NCI-H524 treated with DMSO at 0.1 percent for 48 hours (cell line): ENCODE measurements at regions not wholly inside any gene's neighbourhood (a gene's known extent, or its start where the extent isn't known, plus 50 kb on each side); places are given as distances from the start of the nearest gene placed in this dataset.
"Not testable (repeated sequence)": the region's sequence is repeated elsewhere in the genome, so short reads cannot be mapped to it uniquely, and the experiment has no call there.

Source experiments
- DNase-seq: peaks from one replicate; lab custom pipeline; 2025; lab: John Stamatoyannopoulos, UW

DNA sequence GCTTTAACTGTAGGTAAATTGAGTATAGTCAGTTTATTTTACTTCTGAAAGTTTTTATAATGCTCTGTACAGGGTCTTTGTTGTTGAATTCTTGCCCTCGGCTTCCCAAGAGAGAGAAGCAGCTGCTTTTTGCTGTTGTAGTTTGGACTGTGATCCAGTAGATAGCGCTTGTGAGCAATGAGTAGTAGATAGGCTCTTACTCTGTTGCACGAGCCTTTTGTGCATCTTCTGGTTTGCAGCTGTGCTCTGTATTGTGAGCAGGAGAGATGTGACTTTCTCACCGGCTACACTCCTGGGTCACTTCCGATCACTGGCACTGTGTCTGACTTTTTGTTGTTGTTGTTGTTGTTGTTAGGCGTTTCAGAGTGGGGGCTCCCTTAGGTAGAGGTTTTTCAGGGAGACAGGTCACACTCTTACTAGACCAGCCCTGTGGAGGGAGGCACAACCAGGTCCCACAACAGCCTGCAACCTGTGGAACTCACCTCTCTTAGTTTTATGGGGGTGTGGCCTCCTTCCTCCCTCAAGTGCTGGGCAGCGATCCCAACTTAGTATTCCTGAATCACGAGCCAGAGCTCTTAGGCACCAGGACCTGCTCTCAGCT lies 822.1 kb upstream of the GALNTL6 start:
- no peak for DNase-seq

DNA sequence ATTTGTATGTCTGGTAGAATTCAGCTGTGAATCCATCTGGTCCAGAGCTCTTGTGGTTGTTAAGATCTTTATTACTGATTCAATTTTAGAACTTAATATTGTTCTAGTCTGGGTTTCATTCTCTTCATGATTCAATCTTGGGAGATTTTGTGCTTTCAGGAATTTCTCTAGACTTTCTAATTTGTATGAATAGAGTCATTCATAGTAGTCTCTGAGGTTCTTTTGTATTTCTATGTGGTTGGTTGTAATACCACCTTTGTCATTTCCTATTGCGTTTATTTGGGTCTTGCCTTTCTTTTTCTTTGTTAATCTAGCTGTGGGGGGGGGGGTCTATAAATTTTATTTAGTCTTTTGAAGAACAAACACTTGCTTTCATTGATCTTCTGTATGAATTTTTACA lies 824.8 kb upstream of the GALNTL6 start:
- no peak for DNase-seq

DNA sequence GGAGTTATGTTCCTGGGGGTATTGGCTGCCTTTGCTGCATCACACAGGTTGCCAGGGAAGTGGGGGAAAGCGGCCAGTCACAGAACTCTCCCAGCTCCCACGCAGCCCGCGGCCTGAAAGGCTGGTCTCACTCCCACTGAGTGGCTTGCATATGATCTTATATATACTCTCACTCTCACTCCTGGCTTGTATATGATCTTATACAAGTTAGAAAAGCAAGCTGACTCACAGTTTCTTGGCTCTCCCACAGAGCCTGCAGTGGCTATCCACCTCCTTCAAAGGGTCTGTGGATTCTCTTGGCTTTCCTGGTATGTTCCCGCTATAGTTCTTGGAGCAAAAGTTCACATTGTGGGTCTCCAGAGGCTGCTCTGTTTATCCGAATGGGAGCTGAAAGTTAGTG lies 833.5 kb upstream of the GALNTL6 start:
- no peak for DNase-seq

DNA sequence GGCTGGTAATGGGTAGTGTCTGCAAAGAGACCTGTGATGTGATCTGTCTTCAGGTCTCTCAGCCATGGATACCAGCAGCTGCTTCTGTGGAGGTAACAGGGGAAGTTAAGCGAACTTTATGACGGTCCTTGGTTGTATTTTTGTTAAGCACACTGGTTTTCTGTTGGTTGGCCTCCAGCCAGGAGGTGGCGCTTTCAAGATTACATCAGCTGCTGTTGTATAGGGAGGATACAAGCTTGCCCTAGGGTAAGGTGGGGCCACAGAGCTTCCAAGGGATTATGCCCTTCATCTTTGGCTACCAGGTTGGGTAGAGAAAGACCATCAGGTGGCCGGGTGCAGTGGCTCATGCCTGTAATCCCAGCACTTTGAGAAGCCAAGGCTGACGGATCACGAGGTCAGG lies 834.2 kb upstream of the GALNTL6 start:
- no peak for DNase-seq

DNA sequence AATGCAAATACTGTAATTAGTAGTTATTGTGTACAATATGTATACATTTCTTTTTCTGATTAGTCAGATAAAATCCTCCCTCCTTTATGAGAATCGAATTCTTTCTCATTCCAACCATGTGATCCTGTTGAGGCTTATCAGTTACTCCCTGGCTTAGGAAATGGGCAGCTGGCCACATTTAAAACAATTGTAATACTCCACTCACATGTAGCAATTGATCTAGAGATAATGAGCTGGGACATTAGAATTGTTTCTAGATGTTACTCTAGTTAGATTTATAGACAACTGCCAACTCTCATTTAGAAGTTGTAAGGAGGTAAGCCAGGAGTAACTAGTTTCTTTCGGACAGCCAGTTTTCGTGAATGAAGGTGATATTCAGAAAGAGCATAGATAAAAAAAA lies 859.3 kb upstream of the AADAT start:
- no peak for DNase-seq

DNA sequence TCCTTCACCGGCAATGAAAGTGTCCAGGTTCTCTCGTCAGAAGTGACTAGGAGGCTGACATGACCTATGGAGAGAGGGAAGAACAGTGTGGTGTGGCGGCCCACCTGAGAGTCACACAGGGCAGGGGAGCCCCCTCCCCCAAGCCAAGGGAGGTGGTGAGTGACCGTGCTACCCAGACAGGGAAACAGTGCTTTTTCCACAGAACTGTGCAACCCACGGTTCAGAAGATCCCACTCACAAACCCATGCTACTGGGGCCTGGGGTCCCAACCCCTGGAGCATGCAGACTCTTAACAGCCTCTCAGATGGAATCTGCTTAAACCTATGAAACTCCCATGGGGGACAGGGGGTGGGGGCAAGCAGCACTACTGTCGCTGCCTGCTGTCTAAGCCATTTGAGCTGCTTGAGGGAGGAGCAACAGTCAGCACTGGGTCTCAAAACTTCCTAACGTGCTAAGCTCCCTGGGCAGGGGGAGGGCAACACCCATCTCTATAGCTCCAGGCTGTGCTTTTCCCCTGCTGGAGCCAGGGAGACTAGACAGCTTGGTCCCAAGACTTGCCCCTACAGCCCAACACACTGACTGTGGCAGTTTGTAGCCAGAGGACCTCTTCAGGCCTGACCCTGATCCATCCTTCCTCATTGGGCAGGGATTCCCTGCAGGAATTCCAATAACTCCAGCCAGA lies 850.4 kb upstream of the AADAT start:
- DNase-seq: no peak

DNA sequence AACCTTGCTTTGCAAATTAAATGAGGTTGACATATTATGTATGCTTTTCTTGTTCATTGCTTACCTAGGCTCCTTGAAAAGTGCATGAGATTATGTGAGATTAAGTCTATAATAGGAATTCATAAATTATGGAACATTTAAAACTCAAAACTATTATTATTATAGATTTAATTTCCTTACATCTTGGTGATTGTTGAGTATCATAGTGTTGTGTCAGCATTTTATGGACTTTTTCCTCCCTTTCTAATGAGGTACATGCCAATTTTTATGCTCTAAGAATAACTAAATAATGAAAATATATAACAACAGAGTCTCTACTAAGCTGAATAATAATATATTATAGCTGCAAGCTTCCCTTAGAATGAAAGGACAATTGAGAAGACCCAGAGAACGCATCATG lies 848.8 kb upstream of the AADAT start:
- no peak for DNase-seq

DNA sequence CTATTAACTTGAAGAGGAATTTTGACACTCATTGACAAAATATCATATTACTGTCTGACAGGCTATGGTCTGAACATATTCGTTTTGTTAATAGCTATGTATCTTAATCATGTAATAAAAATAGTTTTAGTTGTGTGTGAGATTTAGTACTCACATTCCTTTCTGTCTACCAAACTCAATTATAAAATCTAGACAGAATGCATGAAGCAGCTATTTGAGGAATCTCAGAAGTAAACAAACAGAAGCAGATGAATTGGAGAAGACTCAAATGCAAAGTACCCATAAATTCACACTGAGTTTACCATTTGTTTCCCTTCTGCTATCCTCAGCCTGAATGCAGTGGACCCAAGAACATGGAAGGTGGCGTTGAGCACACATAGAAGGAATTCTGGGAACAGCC lies 841.6 kb upstream of the AADAT start:
- no peak for DNase-seq

DNA sequence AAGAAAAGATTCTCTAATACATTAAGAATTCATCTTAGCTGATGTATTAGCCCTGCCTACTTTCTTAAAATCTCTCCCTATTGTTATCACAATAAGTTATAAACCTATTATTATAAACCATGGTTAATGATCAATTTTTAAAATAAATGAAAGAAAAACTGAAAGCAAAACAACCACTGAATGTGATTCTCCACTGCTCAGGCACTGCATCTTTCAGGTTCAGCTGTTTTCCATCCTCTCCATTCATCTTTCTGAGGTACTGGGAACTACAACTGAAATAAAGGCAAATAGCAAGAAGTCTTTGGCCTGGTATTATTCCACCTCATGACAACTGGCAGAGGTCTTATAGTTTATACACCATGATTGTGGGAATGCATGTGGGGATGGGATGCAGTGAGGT lies 798.9 kb upstream of the AADAT start:
- DNase-seq: no peak

DNA sequence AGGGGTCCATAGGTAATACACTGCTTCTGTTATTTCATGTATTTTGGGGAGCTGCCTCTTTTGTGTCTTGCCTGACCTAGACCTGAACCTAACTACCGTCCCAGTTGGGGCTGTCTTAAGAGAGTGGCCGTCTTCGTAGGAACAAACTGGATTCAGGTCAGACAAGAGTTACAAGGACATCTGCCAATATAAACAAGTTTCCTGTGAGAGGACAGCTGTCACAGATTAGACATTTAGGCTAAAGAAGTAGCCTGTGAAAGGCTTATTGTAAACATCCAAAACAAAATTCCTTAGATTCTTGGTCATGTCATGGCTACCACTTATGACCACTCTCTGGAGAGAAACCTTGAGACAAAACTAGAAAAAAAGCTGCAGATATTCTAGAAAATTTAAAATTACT lies 797.6 kb upstream of the AADAT start:
- peak; percentile 15 for DNase-seq

DNA sequence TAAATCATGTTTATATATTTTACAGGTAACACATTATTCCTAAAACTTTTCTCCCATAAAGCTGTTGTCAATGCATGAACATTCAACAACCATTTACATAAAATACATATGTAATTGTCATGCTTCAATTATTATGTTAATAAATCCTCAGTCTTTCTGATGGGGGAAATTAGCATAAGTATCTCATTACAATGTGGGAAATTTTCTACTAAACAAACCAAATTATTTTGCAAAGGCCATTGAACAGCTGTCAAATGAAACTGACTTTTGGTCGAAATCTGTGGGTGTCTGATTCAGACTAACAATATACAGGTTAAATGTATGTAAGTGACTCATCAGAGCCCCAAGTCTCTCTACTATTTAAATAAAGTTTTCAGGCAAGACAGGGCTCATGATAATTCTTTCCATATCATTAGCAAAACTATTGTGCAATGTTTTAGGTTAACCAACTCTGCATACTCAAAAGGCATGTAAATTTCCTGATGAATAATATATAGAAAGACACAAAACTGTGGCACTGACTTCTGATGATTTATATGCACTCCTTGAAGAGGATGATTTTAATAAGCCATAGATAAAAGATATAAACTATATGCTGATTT lies 795.3 kb upstream of the AADAT start:
- DNase-seq: no peak

DNA sequence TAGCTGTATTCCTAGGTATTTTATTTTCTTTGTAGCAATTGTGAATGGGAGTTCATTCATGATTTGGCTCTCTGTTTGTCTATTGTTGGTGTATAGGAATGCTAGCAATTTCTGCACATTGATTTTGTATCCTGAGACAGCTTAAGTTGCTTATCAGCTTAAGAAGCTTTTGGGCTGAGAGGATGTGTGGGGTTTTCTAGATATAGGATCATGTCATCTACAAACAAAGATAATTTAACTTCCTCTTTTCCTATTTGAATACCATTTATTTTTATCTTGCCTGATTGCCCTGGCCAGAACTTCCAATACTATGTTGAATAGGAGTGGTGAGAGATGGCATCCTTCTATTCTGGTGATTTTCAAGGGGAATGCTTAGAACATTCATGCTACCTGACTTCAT lies 791.9 kb upstream of the AADAT start:
- not testable (repeated sequence) for DNase-seq

DNA sequence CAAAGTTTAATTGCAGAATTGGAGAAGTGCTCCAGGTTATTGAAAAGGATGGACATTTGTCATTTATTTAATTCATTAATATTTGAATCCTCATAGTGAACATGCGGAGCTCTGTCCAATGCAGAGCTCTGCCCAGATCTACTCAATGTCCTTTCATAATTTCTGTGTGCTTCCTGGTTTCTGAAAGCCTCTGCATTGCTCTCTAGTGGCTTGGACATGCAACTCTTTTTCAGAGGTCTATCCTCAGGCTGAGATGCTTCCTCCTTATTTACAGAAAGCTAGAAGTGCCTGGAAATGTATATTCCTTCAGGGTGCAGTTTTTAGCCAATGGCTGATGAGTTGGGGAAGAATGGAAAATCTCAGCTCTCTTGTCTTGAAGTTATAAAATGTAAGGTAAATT lies 786.1 kb upstream of the AADAT start:
- DNase-seq: no peak

DNA sequence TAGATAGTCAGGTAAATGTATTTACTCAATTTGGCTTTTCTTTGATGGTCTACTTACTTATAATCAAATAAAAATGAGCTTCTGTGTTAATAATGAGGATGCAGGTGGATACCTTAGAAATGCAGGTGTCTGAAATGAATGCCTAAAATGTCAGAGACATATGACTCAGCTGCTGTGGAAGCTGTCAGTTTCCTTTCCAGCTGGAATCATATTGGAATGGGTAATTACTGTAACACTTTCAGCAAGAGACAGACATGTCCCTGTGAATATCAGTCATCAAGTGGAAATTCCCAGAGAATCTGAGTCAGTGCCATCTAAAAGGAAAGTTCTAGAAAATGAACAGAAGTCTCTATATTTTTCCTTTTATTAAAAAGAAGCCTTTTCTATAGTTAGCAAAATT lies 783.0 kb upstream of the AADAT start:
- DNase-seq: no peak

DNA sequence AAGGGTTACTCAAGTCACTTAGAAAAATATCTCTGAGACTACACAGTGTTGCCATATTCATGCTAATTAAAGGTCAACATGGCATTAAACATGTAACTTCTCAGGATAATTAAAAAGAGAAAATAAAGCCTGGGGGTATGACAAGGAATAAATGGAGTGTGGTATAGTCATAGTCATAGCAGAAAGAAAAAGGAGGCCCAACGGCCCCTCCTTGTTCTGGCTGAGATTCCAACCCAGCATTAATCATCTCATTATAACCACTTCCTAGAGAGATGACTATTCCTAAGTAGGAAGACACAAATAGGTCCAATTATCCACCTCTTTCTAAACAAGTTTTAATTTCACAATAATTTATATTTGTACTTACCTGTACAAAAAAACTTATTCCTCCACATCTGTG lies 778.4 kb upstream of the AADAT start:
- DNase-seq: no peak

DNA sequence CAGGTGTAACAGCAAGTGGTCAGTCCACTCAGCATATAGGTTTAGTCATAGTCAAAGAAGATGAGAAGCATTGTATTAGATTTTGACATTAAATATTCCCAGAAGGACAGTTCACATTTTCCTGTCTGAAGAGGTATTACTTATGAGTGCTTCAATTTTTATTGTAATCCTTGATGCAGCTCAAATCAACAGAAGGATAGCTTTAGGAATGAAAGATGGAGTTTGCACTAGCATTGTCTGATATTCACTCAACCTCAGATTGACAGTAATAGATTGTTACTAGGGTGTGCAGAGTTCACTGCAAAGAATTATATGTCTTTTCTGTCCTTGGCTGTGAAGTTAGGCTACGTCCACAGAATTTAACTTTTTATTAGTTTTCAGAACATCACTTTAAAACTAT lies 764.3 kb upstream of the AADAT start:
- no peak for DNase-seq

DNA sequence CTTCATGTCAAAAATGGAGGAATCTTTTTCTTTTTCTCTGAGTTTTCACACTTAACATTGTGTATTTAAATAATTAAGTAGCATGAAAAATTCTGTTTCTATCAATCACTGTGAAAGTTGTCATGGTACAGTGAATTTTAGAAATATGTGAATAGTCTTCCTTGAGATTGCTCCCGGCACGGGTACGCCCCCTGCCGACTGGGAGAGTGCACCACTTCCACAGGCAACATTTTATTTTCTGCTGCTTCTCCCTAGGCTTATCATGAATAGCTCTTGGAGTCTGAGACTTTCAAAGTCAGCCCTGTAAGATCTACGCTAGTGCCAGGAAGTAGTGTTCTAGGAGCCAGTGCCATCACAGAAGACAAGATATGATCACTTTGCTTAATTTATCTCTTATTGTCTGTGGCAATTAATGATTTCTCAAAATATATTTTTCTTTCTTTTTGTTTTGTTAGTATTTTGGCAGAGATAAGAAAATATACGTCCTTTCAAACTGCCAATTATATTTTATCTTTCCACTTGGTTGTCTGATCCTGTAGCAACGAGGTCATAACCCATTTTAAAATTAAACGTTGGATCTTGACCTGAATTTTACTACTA lies 763.8 kb upstream of the AADAT start:
- no peak for DNase-seq

DNA sequence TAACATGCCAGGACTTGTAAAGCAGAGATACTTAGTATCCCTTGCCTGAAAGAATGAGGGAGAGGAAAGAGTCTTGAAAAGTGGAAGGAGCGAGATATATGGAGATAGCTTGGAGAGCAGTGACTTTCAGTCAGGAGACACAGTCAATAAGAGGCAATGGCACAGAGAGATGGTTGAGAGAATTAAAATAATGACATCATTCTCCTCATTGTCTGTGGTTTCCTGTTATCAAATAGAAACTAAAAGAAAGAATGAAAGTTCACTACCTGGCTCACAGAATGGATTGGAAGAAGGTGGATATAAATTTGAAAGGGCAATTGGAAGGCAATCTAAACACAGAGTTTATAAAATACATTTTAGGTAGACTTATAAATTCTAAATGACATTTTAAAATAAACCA lies 760.2 kb upstream of the AADAT start:
- no peak for DNase-seq

DNA sequence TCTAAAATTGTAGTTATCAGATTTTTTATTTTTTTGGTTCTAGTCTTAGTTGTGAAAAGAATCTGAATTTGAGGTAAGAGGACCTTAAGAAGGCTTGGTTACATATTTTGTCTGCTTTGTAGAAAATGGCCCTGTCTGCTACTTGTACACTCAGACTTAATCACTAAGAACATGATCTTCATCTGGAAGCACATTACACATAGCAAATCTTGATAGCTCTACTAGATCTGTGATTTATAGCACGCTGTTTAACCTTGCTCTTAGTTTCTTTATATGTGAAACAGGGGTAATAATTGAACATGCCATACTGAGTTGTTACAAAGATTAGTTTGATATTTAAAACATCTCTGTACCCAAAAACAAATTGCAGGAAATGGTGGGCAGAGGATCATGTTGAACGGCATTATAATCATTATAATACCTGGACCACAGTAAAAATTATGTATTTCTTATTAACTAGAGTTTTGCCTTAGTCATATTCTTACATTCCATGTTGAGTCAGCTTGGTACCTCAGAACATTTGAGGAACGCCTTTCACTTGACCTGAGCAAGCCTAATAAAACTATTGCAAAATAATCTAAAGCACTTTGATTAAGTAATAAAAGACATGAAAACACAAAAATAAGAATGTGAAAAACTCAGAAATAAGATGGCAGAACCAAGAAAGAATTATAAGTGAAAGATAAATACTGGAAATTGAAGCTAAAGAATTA lies 738.0 kb upstream of the AADAT start:
- DNase-seq: no peak

DNA sequence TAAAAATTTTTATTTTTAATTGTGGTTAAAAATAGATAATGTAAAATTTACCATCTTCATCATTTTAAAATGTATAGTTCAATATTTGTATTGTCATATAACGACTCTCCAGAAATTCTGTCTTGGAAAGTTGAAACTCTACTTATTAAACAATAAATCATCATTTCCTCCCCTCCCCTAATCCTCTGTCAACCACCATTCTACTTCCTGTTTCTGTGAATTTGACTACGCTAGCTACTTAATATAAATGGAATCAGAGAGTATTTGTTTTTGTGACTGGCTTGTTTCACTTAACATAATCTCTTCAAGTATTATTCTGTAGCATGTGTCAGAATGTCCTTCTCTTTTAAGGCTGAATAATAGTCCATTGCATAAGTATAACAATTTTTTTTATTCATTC lies 729.0 kb upstream of the AADAT start:
- no peak for DNase-seq

DNA sequence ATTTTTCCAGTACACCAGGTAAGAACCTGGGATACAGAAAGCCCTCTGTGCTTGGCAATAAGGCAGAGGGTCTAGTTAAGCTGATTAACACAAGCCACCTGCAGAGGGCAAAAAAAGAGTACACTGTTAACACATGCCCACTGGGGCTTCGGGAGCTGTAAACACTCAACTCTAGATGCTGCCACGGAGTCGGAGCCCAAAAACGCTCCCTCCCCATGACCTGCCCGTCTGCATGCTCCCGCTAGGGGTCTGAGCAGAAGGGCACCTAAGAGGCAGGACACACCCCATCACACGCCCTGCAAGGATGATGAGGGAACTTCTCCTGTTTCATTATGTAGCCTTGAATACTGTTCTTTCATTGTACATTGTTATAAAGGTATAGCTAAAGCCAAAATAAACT lies 715.6 kb upstream of the AADAT start:
- DNase-seq: no peak

DNA sequence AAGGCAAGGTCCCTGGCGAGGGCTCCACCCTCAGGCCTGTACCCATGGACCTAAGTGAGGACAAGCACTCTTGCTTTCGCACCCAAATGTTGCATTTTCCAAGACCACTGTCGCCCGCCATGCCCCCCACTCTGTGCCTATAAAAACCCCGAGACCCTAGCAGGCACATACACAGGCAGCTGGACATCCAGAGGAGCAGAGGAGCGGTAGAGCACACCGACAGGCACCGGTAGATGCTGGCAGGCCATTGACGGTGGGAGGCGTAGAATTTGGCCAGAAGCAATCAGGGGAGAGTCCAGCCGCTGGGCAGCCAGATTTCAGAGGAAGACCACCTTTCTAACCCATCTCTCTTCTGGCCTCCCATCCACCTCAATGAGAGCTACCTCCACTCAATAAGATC lies 715.2 kb upstream of the AADAT start:
- no peak for DNase-seq

DNA sequence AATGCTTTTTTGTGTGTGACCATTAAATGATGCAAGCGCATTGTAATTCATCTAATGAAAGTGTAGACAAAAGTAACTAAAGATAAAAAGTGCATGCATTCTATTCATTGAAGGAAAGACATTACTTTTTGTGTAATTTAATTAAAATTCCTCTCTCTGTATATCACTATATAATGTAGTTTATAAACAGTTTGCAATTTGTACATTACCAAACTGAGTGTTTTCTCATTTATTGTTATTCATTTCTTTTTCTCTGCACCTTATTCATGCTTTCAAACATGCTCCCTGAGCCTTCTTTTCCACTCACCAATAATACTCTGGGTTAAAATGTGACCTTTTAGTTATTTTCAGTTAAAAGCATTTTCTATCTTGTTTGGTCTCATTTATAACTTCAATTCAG lies 713.7 kb upstream of the AADAT start:
- no peak for DNase-seq
